HG02884 (cell line): ENCODE measurements at regions not wholly inside any gene's neighbourhood (a gene's known extent, or its start where the extent isn't known, plus 50 kb on each side); places are given as distances from the start of the nearest gene placed in this dataset.

Experiments
- ATAC-seq: cut with Tn5 transposase; IDR thresholded peaks from one replicate; pipeline ENCODE4 v1.9.1; 2021; ENCODE audit warnings: mild to moderate bottlenecking, moderate library complexity; ENCODE audit not compliant: unreplicated experiment

DNA sequence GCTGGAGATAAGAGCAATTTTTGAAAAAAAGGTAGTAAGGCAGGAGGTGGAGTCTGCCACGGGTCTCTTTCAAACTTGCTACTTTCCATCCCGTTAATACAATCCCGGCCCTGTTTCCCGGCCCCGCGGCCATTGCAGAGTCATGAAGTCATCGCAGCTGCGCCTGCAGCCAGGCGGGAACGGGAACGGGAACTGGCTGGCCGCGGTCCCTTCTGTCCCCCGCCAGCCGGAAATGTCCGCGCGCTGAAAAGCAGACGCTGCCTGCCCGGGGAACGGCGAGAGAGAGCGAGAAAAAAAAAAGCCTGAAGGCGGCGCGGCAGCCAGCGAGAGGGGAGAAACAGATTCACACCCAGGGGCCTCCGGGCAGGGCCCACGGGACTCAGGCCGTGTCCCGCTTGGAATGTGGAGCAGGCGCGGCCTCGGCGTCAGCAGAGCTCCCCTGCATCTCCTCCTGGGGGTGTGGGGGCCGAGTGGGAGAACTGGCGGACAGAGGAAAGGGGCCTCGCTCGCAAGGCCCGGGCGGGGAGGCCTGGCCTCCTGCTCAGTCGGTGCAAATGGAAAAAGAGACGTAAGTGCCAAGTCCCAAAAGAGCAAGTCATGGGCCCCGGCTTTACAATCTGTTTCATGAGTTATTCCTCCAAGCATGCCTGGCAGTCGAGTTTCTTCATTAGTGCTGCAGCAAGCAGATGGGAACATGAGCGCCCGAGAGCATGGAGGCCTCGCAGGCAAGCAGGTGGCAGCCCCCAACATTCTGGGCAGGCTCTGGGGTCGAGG is 201.2 kb upstream of the GAS1 start:
- ATAC-seq, result no peak

DNA sequence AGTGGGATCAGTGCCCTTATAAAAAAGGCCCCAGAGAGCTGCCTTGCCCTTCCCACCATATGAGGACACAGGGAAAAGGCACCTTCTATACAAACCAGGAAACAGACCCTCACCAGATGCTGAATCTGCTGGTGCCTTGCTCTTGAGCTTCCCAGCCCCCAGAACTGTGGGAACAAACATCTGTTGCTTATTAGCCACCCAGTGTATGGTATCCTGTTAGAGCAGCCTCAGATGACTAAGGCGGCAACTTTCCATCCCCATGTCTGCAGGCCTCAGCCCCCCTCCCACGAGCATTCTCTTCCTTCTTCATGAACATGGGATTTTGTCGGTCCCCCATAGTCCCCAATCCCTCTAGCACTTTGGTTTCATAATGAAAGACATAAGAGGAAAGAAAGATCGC is 202.5 kb upstream of the GAS1 start:
- ATAC-seq, result no peak

DNA sequence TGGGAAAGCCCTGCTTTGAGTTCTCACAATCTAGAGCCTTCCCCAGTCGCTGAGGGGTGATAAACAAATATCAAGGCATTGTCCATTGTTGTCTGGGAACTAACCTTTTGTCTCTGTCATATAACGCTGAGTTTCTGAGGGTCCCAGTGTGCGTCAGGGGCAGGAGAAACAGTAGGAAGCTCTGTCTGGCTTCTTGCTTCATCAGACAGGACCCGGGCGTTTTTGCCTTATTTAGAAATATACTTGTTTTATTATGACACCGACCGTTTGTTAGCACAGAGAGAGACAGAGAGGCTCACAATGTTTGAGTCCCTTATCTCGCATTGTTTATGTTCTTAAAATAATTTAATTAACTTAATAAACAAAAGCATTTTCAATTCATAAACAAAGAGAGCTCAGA is 204.9 kb upstream of the GAS1 start:
- ATAC-seq, result no peak

DNA sequence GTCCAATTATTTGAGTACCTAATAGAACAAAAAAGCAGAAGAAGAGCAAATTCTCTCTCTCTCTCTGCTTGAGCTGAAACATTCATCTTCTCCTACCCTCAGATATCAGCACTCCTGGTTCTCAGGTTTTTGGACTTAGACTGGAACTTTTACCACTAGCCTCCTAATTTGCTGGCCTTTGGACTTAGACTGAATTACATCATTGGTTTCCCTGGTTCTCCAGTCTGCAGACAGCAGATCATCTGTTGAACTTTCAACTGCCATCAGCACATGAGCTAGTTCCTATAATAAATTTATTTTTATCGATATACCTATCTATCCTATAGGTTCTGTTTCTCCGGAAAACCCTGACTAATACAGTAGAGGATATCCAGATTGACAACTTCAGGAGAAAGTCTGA is 208.9 kb upstream of the GAS1 start:
- no peak for ATAC-seq

GRCh38 chr9:87157366-87158031 is 210.2 kb upstream of the GAS1 start:
- ATAC-seq, result no peak

GRCh38 chr9:87158765-87159164 is 211.5 kb upstream of the GAS1 start:
- ATAC-seq, result no peak

GRCh38 chr9:87160148-87161102 is 213.1 kb upstream of the GAS1 start:
- ATAC-seq, result no peak

- ATAC-seq, result no peak
Measured at GRCh38 chr9:87167161-87167560, 219.9 kb upstream of the GAS1 start.

- no peak for ATAC-seq
Measured at GRCh38 chr9:87167582-87167981, 220.3 kb upstream of the GAS1 start.

DNA sequence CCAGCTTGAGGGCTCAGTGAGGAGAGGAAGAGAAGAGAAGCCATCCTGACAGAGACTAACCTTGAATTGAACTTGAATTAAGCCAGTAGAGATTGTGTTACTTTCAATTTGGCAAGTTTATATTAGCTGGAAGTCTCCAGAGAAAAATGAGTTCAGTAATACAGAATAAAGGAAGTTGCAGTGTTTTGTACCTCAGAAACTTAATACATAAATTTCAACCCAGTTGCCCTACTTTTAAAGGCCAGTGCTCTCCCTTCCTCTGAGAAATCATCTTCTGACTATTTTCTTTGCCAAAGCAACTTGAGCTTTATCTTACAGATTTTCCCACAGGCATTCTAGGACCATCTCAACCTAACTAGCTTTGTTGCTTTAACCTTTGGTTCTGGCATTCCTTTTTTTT is 231.0 kb upstream of the GAS1 start:
- ATAC-seq, result no peak

DNA sequence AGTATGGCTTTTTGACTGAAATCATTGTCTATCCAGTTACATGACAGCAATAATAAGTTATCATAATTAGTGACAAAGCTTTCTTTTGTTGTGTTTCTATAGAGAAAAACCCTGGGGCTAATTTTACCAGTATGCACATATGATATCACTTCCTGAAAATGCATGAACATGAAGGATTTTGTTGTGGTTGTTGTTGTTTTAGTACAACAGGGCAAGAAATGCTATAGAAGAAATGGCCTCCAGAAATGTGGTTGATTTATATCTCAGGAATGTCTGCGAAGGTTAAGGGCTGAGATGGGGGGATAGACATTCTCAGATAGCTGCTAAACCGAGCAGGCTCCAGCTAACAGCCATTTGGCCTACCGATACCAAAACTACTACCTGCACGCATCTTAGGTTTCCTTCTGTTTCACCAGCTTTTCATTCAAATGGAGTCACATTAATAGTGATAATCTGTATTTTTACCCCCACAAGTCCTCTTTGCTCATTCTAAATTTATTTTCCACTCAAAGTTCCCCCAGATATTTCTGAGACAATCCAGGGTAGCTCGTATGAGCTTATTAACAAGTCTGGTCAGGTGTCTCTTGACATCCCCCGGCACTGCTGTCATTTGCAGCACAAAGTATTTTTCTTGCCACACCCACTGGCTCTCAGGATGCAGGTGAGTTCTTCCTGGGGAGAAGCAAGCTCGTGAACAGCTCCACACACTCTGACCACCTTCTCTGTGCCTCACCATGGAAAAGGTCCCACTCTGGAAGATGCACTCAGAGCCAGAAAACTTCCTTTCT is 232.4 kb upstream of the GAS1 start:
- ATAC-seq, result no peak

GRCh38 chr9:87180361-87180760 is 233.1 kb upstream of the GAS1 start:
- ATAC-seq, result no peak

- ATAC-seq, result no peak
Measured at GRCh38 chr9:87180841-87181240, 233.5 kb upstream of the GAS1 start.

DNA sequence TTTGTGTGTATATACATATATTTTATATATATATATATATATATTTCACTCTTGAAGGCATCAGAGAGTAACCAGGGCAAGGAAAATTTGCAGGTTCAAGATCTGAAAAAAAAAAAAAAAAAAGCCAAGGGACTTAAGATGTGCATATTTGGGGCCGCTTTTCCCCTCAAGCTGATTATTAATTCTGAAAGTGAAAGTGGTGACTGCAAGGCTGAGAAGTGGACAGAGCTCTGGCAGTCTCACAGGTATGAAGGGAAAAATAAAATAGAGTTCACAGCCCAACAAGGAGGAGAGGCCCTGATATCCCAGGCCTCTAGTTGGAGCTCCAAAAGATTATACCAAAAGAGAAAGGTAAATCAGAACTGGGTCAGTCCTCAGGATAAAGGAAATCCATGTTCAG is 234.4 kb upstream of the GAS1 start:
- no peak for ATAC-seq

DNA sequence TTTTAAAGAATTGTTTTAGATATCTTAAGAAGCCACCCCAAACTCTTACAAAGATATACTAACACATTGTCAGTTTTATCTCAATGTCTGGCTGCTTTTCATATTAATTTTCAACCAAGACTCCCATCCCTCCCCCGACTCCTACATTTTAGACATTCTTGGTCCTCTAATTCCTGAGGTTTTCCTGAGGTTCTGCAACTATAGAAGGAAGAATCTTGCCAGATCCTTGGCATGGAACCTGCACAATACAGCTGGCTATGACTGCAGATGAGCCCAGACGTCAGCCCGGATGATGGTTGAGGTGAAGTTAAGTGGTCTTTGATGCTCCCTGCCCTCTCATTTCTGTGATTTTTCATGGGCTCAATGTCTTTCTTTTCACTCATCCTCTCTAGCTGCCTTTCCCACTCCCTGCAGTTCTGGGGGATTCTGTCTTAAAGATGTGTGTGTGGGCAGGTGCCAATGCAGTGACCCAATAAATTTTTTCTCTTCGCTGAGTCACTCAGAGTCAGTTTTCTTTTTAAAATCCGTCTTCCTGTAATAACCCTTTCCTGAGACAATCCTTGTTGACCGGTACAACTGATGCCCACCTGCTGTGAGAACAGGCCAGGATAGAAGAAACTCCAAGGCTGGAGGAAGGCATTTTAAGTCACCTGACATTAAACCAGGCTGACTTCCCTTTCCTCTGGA is 237.8 kb upstream of the GAS1 start:
- no peak for ATAC-seq

- no peak for ATAC-seq
Measured at GRCh38 chr9:87187656-87188055, 240.3 kb upstream of the GAS1 start.

- ATAC-seq, result no peak
Measured at GRCh38 chr9:87189006-87189405, 241.7 kb upstream of the GAS1 start.

- ATAC-seq, result no peak
Measured at GRCh38 chr9:87193151-87193550, 245.8 kb upstream of the GAS1 start.

DNA sequence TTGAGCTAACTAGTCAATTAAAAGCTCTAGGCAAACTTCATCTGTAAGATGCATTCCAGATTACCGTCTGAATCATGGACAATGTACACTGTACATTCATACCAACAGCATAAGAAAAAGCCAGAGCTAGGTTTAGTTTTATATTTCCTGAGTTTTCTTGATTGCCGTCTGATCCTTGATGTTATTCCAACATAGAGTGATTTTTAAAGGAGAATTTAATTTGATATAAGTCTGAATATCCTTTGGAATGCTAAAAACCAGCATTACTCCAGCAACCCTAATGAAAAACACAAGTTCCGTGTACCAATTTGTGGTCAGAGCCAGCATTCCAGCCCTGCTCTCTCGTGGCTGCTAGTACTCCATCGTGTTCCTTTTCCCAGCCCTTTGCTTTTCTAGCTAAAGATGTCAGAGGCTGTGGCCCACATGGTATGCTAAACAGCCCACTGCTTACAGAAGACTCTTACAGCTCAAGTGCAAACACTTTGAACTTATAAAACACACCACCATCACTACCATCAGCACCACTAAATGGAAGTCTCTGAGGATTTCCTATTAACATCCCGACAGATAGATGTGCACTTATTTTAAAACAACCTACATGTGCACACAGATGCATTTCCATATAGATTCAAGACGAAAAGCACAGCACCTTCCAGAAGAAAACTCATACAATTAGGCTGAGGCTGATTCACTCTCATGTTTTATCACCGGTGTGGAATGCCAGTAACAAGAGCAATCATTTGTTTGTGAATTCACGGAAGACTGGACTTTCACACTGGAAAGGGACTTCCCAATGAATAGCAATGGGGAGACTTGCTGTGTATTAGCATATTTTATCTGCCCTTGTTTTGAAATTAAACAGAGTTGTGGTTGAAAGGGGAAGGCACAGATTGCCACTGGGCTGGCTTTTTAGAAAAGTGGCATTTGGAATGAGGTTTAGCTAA is 246.9 kb upstream of the GAS1 start:
- no peak for ATAC-seq
